MM.1S (cell line): ENCODE measurements at regions not wholly inside any gene's neighbourhood (a gene's known extent, or its start where the extent isn't known, plus 50 kb on each side); places are given as distances from the start of the nearest gene placed in this dataset.

Experiments
- DNase-seq: peaks from one replicate; pipeline ENCODE4 v3.0.0-alpha.2; 2015
- H2AFZ ChIP-seq: fragments of 300-600 bp; sonication (generic); 2 replicates; pipeline ENCODE4 v1.6.0; 2016; ENCODE audit warnings: antibody characterized with exemption, low read length
- H3F3A ChIP-seq: fragments of 300-600 bp; sonication (generic); 2 replicates; pipeline ENCODE4 v1.6.1; 2016; ENCODE audit warnings: mild to moderate bottlenecking, antibody characterized with exemption, low read length, moderate library complexity, mixed read lengths; ENCODE audit not compliant: insufficient read depth
- H3K27ac ChIP-seq: fragments of 300-600 bp; sonication (generic); 2 replicates; pipeline ENCODE4 v1.5.1; 2016; ENCODE audit warnings: mild to moderate bottlenecking, low read length
- H3K27me3 ChIP-seq: fragments of 300-600 bp; sonication (generic); replicated peaks from 2 replicates; pipeline ENCODE4 v1.6.0; 2016; ENCODE audit warnings: low read length; ENCODE audit not compliant: insufficient read depth
- H3K36me3 ChIP-seq: fragments of 300-600 bp; sonication (generic); replicated peaks from 2 replicates; pipeline ENCODE4 v1.6.1; 2016; ENCODE audit warnings: mild to moderate bottlenecking, low read length, mixed read lengths; ENCODE audit not compliant: insufficient read depth
- H3K4me1 ChIP-seq: fragments of 300-600 bp; sonication (generic); 2 replicates; pipeline ENCODE4 v1.6.1; 2016; ENCODE audit warnings: low read length, mixed read lengths
- H3K4me2 ChIP-seq: fragments of 300-600 bp; sonication (generic); 2 replicates; pipeline ENCODE4 v1.6.0; 2016; ENCODE audit warnings: low read depth, low read length
- H3K4me3 ChIP-seq: fragments of 300-600 bp; sonication (generic); 2 replicates; pipeline ENCODE4 v1.5.1; 2016; ENCODE audit warnings: low read length, mixed read lengths
- H3K79me2 ChIP-seq: fragments of 300-600 bp; sonication (generic); 2 replicates; pipeline ENCODE4 v1.6.1; 2016; ENCODE audit warnings: mixed run types, low read length, mixed read lengths
- H3K9ac ChIP-seq: fragments of 300-600 bp; sonication (generic); 2 replicates; pipeline ENCODE4 v1.6.1; 2016; ENCODE audit warnings: low read length, mixed read lengths
- H3K9me2 ChIP-seq: fragments of 300-600 bp; sonication (generic); replicated peaks from 2 replicates; pipeline ENCODE4 v1.6.1; 2016; ENCODE audit warnings: mild to moderate bottlenecking, low read length, mixed read lengths; ENCODE audit not compliant: insufficient read depth
- H3K9me3 ChIP-seq: fragments of 300-600 bp; sonication (generic); replicated peaks from 2 replicates; pipeline ENCODE4 v1.6.1; 2016; ENCODE audit warnings: mild to moderate bottlenecking, low read length, mixed read lengths; ENCODE audit not compliant: insufficient read depth
- H4K20me1 ChIP-seq: fragments of 300-600 bp; sonication (generic); 2 replicates; pipeline ENCODE4 v1.6.1; 2016; ENCODE audit warnings: mild to moderate bottlenecking, low read length, moderate library complexity, mixed read lengths; ENCODE audit not compliant: insufficient read depth
- EZH2 ChIP-seq: fragments of 300-600 bp; sonication (generic); optimal IDR thresholded peaks from 2 replicates; pipeline ENCODE3; 2017; ENCODE audit warnings: low read depth, mild to moderate bottlenecking, antibody characterized with exemption, low read length, mixed read lengths
- EZH2phosphoT487 ChIP-seq: fragments of 300-600 bp; sonication (generic); IDR thresholded peaks from 2 replicates; pipeline ENCODE4 v1.6.1; 2018; ENCODE audit warnings: antibody characterized with exemption, low read length
- TF ChIP-seq, protein P1 (sequence below): fragments of 300-600 bp; sonication (generic); IDR thresholded peaks from 2 replicates; pipeline ENCODE4 v1.5.1; 2016; ENCODE audit warnings: antibody characterized with exemption, low read length, mixed read lengths

DNA sequence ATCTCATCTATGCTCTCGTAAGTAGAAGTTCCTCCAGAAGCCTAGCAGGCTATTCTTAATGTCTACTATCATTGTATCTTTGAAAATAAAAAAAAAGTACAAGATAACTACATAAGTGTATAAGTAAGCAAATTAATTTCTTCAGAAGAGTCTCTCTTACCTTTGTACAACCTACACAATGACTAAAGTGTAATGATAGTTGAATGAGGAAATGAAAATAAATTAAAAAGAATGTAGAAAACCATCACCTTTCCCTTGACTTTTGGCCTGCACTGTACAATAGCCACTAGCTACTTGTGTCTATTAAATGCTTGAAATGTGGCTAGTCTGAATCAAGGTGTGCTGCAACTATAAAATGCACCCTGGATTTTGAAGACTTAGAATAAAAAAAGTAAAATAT, 229.9 kb upstream of the FOXN3 start:
- Histone ChIP-seq H3K9ac (no peak overlapping the region), H3K79me2 (no peaks in the 10 kb centered on the region), H3K9me3 (no peaks in the 10 kb centered on the region), H3K9me2 (no peaks in the 10 kb centered on the region), H3K27ac (no peak overlapping the region), H2AFZ (no peak overlapping the region), H4K20me1 (no peaks in the 10 kb centered on the region), H3K4me3 (no peak overlapping the region), H3K27me3 (no peaks in the 10 kb centered on the region), H3K36me3 (no peaks in the 10 kb centered on the region), H3K4me2 (no peak overlapping the region), H3F3A (no peaks in the 10 kb centered on the region), H3K4me1 (peaks cover 5% of the 10 kb centered on the region)
- DNase-seq: no peak
- TF ChIP-seq EZH2phosphoT487 (no peak), EZH2 (no peak)
- TF ChIP-seq, protein P1, sequence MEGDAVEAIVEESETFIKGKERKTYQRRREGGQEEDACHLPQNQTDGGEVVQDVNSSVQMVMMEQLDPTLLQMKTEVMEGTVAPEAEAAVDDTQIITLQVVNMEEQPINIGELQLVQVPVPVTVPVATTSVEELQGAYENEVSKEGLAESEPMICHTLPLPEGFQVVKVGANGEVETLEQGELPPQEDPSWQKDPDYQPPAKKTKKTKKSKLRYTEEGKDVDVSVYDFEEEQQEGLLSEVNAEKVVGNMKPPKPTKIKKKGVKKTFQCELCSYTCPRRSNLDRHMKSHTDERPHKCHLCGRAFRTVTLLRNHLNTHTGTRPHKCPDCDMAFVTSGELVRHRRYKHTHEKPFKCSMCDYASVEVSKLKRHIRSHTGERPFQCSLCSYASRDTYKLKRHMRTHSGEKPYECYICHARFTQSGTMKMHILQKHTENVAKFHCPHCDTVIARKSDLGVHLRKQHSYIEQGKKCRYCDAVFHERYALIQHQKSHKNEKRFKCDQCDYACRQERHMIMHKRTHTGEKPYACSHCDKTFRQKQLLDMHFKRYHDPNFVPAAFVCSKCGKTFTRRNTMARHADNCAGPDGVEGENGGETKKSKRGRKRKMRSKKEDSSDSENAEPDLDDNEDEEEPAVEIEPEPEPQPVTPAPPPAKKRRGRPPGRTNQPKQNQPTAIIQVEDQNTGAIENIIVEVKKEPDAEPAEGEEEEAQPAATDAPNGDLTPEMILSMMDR: no peak

GRCh38 chr14:89644641-89645040, 227.6 kb upstream of the FOXN3 start:
- TF ChIP-seq EZH2: no peak
- TF ChIP-seq, protein P1: no peak
- no peak for TF ChIP-seq EZH2phosphoT487
- no peak overlapping the region for H3K4me3 ChIP-seq
- no peaks in the 10 kb centered on the region for H3K9me3 ChIP-seq
- no peaks in the 10 kb centered on the region for H3K9me2 ChIP-seq
- no peak for DNase-seq
- H2AFZ ChIP-seq: no peak overlapping the region
- no peak overlapping the region for H3K9ac ChIP-seq
- no peaks in the 10 kb centered on the region for H3K36me3 ChIP-seq
- H3K27ac ChIP-seq: no peak overlapping the region
- peaks cover 11% of the 10 kb centered on the region for H3K4me1 ChIP-seq
- no peaks in the 10 kb centered on the region for H4K20me1 ChIP-seq
- H3K27me3 ChIP-seq: no peaks in the 10 kb centered on the region
- no peak overlapping the region for H3K4me2 ChIP-seq
- H3F3A ChIP-seq: no peaks in the 10 kb centered on the region
- no peaks in the 10 kb centered on the region for H3K79me2 ChIP-seq

DNA sequence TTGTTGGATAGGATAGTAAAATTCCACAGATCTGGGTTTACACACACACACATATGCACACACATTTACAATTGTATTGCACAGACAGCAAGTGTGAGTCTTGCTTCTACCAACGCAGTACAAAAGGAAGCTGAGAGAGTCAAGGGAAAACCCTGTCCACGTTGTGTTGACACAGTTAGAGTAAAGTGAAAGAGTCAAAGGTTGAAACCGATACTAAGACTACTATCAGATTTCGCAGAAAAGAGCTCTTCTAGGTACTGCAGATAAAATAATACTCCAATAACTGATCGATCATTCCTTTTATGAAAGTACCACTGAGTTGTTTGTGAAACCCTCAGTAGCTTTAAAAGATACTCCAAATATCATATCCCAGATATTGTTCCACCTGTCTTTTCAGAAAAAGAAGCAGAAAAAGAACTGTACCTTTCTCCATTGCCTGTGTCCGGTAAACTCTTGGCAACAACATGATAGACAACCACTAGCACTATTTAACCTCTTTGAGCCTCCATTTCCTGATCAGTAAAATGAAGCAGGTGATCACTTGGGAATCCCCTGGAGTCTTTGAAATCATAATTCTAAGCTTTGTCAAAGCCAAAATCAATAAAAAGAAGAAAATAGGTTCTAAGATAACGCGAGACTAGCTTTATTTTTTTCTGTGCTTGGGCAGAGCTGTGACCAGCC, 224.6 kb upstream of the FOXN3 start:
- DNase-seq: peak; percentile 72
- peak overlapping the region; percentile 49; the same call in 1 of the 2 replicates for H3K27ac ChIP-seq

More for the DNA sequence above, 224.6 kb upstream of the FOXN3 start:
- Histone ChIP-seq H3K4me2 (peak overlapping the region; percentile 49), H3K9me2 (no peaks in the 10 kb centered on the region), H4K20me1 (no peaks in the 10 kb centered on the region), H3K4me3 (peak overlapping the region; percentile 34; the same call in 1 of the 2 replicates), H2AFZ (no peak overlapping the region), H3K4me1 (peaks cover 11% of the 10 kb centered on the region), H3K79me2 (no peaks in the 10 kb centered on the region), H3F3A (no peaks in the 10 kb centered on the region), H3K36me3 (no peaks in the 10 kb centered on the region), H3K9ac (no peak overlapping the region), H3K9me3 (no peaks in the 10 kb centered on the region), H3K27me3 (no peaks in the 10 kb centered on the region)
- no peak for TF ChIP-seq EZH2
- TF ChIP-seq, protein P1: no peak
- TF ChIP-seq EZH2phosphoT487: no peak
